HL-60 (cell line): ENCODE measurements at regions not wholly inside any gene's neighbourhood (a gene's known extent, or its start where the extent isn't known, plus 50 kb on each side); places are given as distances from the start of the nearest gene placed in this dataset.

Experiments used
- DNase-seq, 2 experiments: peaks; one replicate each; pipeline ENCODE4 v3.0.0-alpha.2; 2010 to 2020; ENCODE audit warnings: low read depth in 1 of 2, low spot score in 1 of 2
- H3K27ac ChIP-seq: fragments of 250-450 bp; sonication (Bioruptor Pico); replicated peaks from 2 replicates; pipeline ENCODE4 v1.5.1; 2020; ENCODE audit warnings: mild to moderate bottlenecking, moderate library complexity
- H3K27me3 ChIP-seq: fragments of 250-450 bp; sonication (Bioruptor Pico); 2 replicates; pipeline ENCODE4 v1.5.1; 2021; ENCODE audit warnings: mild to moderate bottlenecking, moderate library complexity; ENCODE audit not compliant: insufficient read depth, poor library complexity, severe bottlenecking
- H3K4me3 ChIP-seq: replicated peaks from 2 replicates; pipeline ENCODE4 v1.5.1; 2011; ENCODE audit warnings: mild to moderate bottlenecking, control low read depth, low read length; ENCODE audit not compliant: insufficient read depth
- CTCF ChIP-seq: IDR thresholded peaks from one replicate; pipeline ENCODE4 v1.5.1; 2011; ENCODE audit warnings: low read length, control low read depth, inconsistent platforms; ENCODE audit not compliant: insufficient read depth
- GABPA ChIP-seq: IDR thresholded peaks from 2 replicates; pipeline ENCODE4 v1.6.1; 2012; ENCODE audit warnings: low read depth
- POLR2AphosphoS5 ChIP-seq: IDR thresholded peaks from 2 replicates; pipeline ENCODE4 v1.6.1; 2012; ENCODE audit warnings: low read depth
- REST ChIP-seq: IDR thresholded peaks from 2 replicates; pipeline ENCODE4 v1.6.1; 2012; ENCODE audit warnings: low read depth; ENCODE audit not compliant: insufficient replicate concordance
- SPI1 ChIP-seq: IDR thresholded peaks from 2 replicates; pipeline ENCODE4 v1.6.1; 2012; ENCODE audit warnings: low read depth, mild to moderate bottlenecking, borderline replicate concordance

- TF ChIP-seq SPI1 (no peak), CTCF (no peak), GABPA (no peak), POLR2AphosphoS5 (no peak), REST (no peak)
- Histone ChIP-seq H3K4me3 (no peak overlapping the region), H3K27ac (no peak overlapping the region), H3K27me3 (no peaks in the 10 kb centered on the region)
- no peak for DNase-seq
These were observed 103.2 kb upstream of the EFEMP1 start for GRCh38 chr2:56026828-56027227.

- H3K4me3 ChIP-seq: no peak overlapping the region
These were observed 106.5 kb upstream of the EFEMP1 start for GRCh38 chr2:56030062-56030461.

GRCh38 chr2:56030901-56031300 is 107.3 kb upstream of the EFEMP1 start:
- no peak for DNase-seq

More at GRCh38 chr2:56030062-56030461, 106.5 kb upstream of the EFEMP1 start:
- DNase-seq: no peak
- Histone ChIP-seq H3K27ac (no peak overlapping the region), H3K27me3 (no peaks in the 10 kb centered on the region)
- TF ChIP-seq CTCF (no peak), POLR2AphosphoS5 (no peak), SPI1 (no peak), REST (no peak), GABPA (no peak)

More at GRCh38 chr2:56030901-56031300, 107.3 kb upstream of the EFEMP1 start:
- no peak overlapping the region for H3K4me3 ChIP-seq
- no peak overlapping the region for H3K27ac ChIP-seq
- no peak for TF ChIP-seq SPI1
- no peak for TF ChIP-seq POLR2AphosphoS5
- no peak for TF ChIP-seq GABPA
- TF ChIP-seq REST: no peak
- no peak for TF ChIP-seq CTCF
- H3K27me3 ChIP-seq: no peaks in the 10 kb centered on the region
